B cell (primary cell): ENCODE measurements at regions not wholly inside any gene's neighbourhood (a gene's known extent, or its start where the extent isn't known, plus 50 kb on each side); places are given as distances from the start of the nearest gene placed in this dataset.
"Not testable (repeated sequence)": the region's sequence is repeated elsewhere in the genome, so short reads cannot be mapped to it uniquely, and the experiment has no call there.

Experiments used
- CTCF ChIP-seq: fragments of 200-600 bp; IDR thresholded peaks from one replicate; pipeline ENCODE4 v1.8.0; 2022; ENCODE audit warnings: antibody characterized with exemption, mild to moderate bottlenecking
- EZH2 ChIP-seq: IDR thresholded peaks from 2 replicates; pipeline ENCODE4 v1.6.1; 2012; ENCODE audit warnings: borderline replicate concordance, low read depth, mild to moderate bottlenecking, moderate library complexity, low read length; ENCODE audit not compliant: insufficient read depth, poor library complexity, severe bottlenecking

- TF ChIP-seq CTCF, EZH2: not testable (repeated sequence)
Observed at GRCh38 chr2:89894988-89895387, 1203.5 kb downstream of the RPIA start.
